GM12873 (cell line): ENCODE measurements at regions not wholly inside any gene's neighbourhood (a gene's known extent, or its start where the extent isn't known, plus 50 kb on each side); places are given as distances from the start of the nearest gene placed in this dataset.

ENCODE experiments used
- TF ChIP-seq, protein P1 (sequence below): IDR thresholded peaks from 2 replicates; pipeline ENCODE4 v1.5.1; 2012; ENCODE audit warnings: low read depth, mild to moderate bottlenecking, moderate library complexity, low read length, control low read depth; ENCODE audit not compliant: insufficient read depth; ENCODE audit errors: missing control alignments

- TF ChIP-seq, protein P1, sequence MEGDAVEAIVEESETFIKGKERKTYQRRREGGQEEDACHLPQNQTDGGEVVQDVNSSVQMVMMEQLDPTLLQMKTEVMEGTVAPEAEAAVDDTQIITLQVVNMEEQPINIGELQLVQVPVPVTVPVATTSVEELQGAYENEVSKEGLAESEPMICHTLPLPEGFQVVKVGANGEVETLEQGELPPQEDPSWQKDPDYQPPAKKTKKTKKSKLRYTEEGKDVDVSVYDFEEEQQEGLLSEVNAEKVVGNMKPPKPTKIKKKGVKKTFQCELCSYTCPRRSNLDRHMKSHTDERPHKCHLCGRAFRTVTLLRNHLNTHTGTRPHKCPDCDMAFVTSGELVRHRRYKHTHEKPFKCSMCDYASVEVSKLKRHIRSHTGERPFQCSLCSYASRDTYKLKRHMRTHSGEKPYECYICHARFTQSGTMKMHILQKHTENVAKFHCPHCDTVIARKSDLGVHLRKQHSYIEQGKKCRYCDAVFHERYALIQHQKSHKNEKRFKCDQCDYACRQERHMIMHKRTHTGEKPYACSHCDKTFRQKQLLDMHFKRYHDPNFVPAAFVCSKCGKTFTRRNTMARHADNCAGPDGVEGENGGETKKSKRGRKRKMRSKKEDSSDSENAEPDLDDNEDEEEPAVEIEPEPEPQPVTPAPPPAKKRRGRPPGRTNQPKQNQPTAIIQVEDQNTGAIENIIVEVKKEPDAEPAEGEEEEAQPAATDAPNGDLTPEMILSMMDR, result no peak
Observed at GRCh38 chr5:52624291-52624690, 163.4 kb upstream of the ITGA1 start.

DNA sequence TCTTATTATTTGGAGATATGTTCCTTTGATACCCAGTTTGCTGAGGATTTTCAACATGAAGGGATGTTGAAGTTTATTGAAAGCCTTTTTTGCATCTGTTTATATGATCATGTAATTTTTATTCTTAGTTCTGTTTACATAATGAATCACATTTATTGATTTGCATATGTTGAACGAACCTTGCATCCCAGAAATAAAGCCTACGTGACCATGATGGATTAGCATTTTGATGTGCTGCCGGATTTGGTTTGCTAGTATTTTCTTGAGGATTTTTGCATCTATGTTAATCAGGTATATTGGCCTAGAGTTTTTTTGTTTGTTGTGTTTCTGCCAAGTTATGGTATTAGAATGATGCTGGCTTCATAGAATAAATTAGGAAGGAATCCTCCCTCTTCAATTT lies 161.4 kb upstream of the ITGA1 start:
- TF ChIP-seq, protein P1, result no peak

GRCh38 chr5:52627740-52628139 lies 160.0 kb upstream of the ITGA1 start:
- TF ChIP-seq, protein P1, result no peak

GRCh38 chr5:52632281-52632680 lies 155.4 kb upstream of the ITGA1 start:
- TF ChIP-seq, protein P1, result no peak

DNA sequence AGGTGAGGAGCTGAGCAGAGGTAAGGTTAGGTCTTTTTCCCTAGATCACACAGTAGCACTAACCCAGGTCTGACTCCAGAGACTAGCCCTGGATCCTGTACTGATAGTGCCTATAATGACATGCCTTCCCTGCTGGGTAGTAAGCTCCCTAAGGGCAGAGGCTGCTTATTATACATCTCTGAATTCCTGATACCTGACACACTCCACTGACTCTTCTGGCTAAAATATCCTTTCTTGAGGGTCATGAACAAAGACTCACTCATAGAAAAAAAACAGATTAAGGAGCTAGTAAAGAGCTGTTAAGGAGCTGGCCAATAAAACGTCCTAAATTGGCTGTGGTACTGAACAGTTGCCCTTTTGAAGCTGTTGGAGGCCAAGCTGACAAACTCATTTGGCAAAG lies 149.0 kb upstream of the ITGA1 start:
- TF ChIP-seq, protein P1, result no peak

- TF ChIP-seq, protein P1, result no peak
Observed at GRCh38 chr5:52648726-52649125, 139.0 kb upstream of the ITGA1 start.

DNA sequence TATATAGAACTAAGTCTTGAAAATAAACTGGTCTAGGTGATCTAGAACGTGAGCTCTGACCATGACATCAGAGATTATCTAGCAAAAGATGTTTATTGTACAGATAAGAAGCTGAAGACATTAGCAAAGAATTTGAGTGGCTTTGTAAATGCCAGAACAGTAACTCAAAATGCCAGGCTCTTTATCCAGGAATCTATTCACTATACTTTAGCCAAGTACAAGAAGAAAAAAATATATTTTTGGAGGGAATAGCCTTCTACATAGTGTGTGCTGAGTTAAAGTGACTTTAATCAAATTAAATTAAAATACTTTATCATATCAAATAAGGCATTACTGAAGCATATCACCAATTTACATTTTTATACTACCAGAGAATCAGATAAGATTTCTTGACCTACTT lies 132.6 kb upstream of the ITGA1 start:
- TF ChIP-seq, protein P1, result no peak
